ENCODE measurements at regions not wholly inside any gene's neighbourhood (a gene's known extent, or its start where the extent isn't known, plus 50 kb on each side); places are given as distances from the start of the nearest gene placed in this dataset.

- TF ChIP-seq EZH2 (IDR thresholded peaks at IDR 0.05; ENCODE audit: low read length) (no peak), CTCF (optimal IDR thresholded peaks at IDR 0.05 in 1 of 3, IDR thresholded peaks at IDR 0.05 in 1 of 3, conservative IDR thresholded peaks at IDR 0.05 in 1 of 3; ENCODE audit: extremely low read depth in 1 of 3, insufficient read depth in 2 of 3, low read length in 3 of 3) (no peak)
- no peak for DNase-seq (ENCODE audit: low read depth, low spot score)
- peaks cover 16% of the 10 kb centered on the region for H3K27me3 ChIP-seq (ENCODE audit: control insufficient read depth, extremely low read depth, insufficient read depth, low read length)
- H3K27ac ChIP-seq (ENCODE audit: control insufficient read depth, insufficient read depth, low read length): no peak overlapping the region
- H2AFZ ChIP-seq (ENCODE audit: control insufficient read depth, low read length): no peak overlapping the region
- no peak for FAIRE-seq
- no peaks in the 10 kb centered on the region for H3K9me1 ChIP-seq (ENCODE audit: control insufficient read depth, extremely low read depth, insufficient read depth, low read length)
- no peak overlapping the region for H3K4me2 ChIP-seq (ENCODE audit: control insufficient read depth, extremely low read depth, insufficient read depth, low read depth, low read length)
- no peaks in the 10 kb centered on the region for H4K20me1 ChIP-seq (ENCODE audit: control insufficient read depth, extremely low read depth, insufficient read depth, low read length)
- dilution Hi-C loops (cut with MboI; ENCODE audit: extremely low pct_ligation_motif_present, low sequenced_read_pairs): no loop called here
- no peaks in the 10 kb centered on the region for H3K79me2 ChIP-seq (ENCODE audit: control insufficient read depth, insufficient read depth, low read length)
- H3K4me1 ChIP-seq (ENCODE audit: control insufficient read depth, extremely low read depth, insufficient read depth, low read length): peaks cover 11% of the 10 kb centered on the region
- no peaks in the 10 kb centered on the region for H3K9me3 ChIP-seq (ENCODE audit: control insufficient read depth, low read depth, low read length)
- H3K9ac ChIP-seq (ENCODE audit: control insufficient read depth, extremely low read depth, insufficient read depth, low read length): no peak overlapping the region
- H3K4me3 ChIP-seq (ENCODE audit: control insufficient read depth in 2 of 3, extremely low read depth in 1 of 3, insufficient read depth in 2 of 3, low read depth in 1 of 3, low read length in 3 of 3): no peak overlapping the region
- H3K36me3 ChIP-seq (ENCODE audit: control insufficient read depth in 2 of 2, extremely low read depth in 1 of 2, insufficient read depth in 2 of 2, low read length in 2 of 2): no peaks in the 10 kb centered on the region
These were observed 125.0 kb upstream of the PITX1 start for GRCh38 chr5:135158982-135159381.

- dilution Hi-C loops (cut with MboI; ENCODE audit: extremely low pct_ligation_motif_present, low sequenced_read_pairs): no loop called here
These were observed 124.3 kb upstream of the PITX1 start for GRCh38 chr5:135158314-135158697.

More at GRCh38 chr5:135158314-135158697, 124.3 kb upstream of the PITX1 start:
- no peak for DNase-seq (ENCODE audit: low read depth, low spot score)
- Histone ChIP-seq H3K36me3 (ENCODE audit: control insufficient read depth in 2 of 2, extremely low read depth in 1 of 2, insufficient read depth in 2 of 2, low read length in 2 of 2) (no peaks in the 10 kb centered on the region), H2AFZ (ENCODE audit: control insufficient read depth, low read length) (no peak overlapping the region), H3K9ac (ENCODE audit: control insufficient read depth, extremely low read depth, insufficient read depth, low read length) (no peak overlapping the region), H3K4me3 (ENCODE audit: control insufficient read depth in 2 of 3, extremely low read depth in 1 of 3, insufficient read depth in 2 of 3, low read depth in 1 of 3, low read length in 3 of 3) (no peak overlapping the region), H3K9me1 (ENCODE audit: control insufficient read depth, extremely low read depth, insufficient read depth, low read length) (no peaks in the 10 kb centered on the region), H3K27me3 (ENCODE audit: control insufficient read depth, extremely low read depth, insufficient read depth, low read length) (peaks cover 12% of the 10 kb centered on the region), H4K20me1 (ENCODE audit: control insufficient read depth, extremely low read depth, insufficient read depth, low read length) (no peaks in the 10 kb centered on the region), H3K4me2 (ENCODE audit: control insufficient read depth, extremely low read depth, insufficient read depth, low read depth, low read length) (no peak overlapping the region), H3K9me3 (ENCODE audit: control insufficient read depth, low read depth, low read length) (no peaks in the 10 kb centered on the region), H3K79me2 (ENCODE audit: control insufficient read depth, insufficient read depth, low read length) (no peaks in the 10 kb centered on the region), H3K27ac (ENCODE audit: control insufficient read depth, insufficient read depth, low read length) (no peak overlapping the region), H3K4me1 (ENCODE audit: control insufficient read depth, extremely low read depth, insufficient read depth, low read length) (peaks cover 16% of the 10 kb centered on the region)
- FAIRE-seq: no peak
- TF ChIP-seq EZH2 (IDR thresholded peaks at IDR 0.05; ENCODE audit: low read length): no peak
- TF ChIP-seq CTCF (optimal IDR thresholded peaks at IDR 0.05 in 1 of 3, IDR thresholded peaks at IDR 0.05 in 1 of 3, conservative IDR thresholded peaks at IDR 0.05 in 1 of 3; ENCODE audit: extremely low read depth in 1 of 3, insufficient read depth in 2 of 3, low read length in 3 of 3): no peak
